AG20443 (cell line): ENCODE measurements at regions not wholly inside any gene's neighbourhood (a gene's known extent, or its start where the extent isn't known, plus 50 kb on each side); places are given as distances from the start of the nearest gene placed in this dataset.

ENCODE experiments used
- DNase-seq: peaks from one replicate; pipeline ENCODE4 v3.0.0; 2012; ENCODE audit warnings: low spot score, mixed read lengths

DNA sequence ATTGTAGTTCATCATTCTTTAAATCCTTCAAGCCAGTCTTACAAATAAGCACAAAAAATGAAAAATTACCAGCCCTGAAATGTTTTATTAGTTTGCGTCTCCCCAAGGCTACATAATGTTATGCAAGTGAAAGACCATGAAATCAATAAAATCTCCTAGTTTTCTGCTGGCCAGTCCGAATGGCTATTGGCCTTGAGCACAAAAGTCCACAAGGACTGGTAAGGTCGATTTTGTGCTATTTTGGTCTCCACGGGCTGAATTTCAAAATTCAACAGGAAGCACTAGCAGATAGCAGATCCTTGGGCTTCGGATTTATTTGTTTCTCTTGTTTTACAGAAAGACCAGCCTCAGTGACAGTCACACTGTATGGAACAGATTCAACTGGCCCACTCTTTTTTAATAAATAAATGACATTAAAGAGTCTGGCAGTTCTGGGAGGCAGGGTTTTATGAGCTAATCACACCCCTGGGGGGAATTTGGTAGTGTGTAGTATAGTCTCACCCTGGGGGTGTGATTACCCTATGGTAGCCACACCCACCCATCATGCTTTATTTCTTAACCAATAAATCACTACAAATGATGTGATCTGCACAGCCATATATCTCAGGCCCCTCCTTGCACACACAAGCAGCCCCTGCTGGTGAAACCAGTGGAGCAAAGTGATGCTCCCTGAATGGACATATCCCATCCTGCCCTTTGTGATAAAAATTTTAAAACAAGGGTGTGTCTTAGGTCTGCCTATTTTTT lies 51.1 kb upstream of the TMEM33 start:
- DNase-seq = no peak

DNA sequence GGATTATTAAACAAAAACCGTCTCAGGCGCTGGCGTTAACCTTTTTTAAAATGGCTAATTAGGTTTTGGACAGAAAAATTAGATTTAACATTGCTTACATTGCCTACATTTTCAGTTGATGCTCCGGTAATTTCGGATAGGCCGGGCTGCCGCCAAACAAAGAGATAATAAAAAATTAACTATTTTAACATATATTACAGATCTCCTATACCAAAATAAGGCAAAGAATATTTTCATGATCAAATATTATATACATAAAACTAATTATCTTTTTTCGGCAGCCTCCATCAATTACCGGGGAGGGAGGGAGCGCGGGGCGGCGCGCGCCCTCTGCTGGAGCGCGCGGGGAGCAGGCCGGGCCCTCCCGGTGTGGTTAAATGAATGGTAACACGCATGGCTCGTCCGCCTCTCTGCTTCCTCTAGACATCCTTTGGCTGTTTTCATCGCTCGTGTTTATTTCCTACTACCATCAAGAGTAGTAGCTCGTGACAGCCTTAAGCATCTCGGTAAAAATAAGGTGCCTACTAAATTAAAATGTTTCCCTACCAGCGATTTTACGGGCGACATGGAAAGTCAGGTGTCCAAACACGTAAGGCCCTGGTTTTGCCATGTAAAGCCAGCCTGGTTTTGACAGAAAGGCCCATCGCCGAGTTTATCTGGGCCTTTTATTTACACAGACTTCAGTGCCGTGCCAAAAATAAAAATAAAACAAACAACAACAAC lies 52.4 kb upstream of the TMEM33 start:
- peak; percentile 92 for DNase-seq

DNA sequence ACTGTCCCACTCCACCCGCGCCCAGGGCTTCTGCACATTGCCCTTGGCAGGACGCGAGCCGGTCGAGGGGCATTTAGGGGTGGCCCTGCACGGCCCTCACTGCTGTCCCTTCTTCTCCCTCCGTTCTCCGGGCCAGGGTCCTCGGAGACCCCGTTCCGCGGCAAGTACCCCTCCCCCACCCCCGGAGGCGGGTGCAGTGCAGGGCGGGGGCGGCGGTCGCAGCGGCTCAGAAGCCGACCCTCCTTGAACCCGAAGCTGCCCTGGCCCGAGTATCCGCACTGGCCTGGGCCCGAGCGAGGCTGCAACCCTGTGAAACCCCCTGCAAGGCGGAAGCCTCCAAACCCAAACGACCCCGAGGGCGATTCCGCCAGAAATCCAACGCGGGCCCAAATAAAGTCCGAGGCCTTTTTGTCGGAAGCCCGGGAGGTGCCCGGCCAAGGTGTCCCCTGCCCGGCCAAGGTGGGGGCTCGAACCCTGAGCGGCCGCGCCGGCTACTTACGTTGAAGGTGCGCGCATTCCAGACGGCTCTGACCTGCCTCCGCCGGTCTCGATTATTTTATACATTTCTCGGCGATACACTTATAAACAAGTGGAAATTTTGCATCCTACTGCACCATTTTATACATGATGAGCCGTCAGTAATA lies 53.1 kb upstream of the TMEM33 start:
- no peak for DNase-seq

DNA sequence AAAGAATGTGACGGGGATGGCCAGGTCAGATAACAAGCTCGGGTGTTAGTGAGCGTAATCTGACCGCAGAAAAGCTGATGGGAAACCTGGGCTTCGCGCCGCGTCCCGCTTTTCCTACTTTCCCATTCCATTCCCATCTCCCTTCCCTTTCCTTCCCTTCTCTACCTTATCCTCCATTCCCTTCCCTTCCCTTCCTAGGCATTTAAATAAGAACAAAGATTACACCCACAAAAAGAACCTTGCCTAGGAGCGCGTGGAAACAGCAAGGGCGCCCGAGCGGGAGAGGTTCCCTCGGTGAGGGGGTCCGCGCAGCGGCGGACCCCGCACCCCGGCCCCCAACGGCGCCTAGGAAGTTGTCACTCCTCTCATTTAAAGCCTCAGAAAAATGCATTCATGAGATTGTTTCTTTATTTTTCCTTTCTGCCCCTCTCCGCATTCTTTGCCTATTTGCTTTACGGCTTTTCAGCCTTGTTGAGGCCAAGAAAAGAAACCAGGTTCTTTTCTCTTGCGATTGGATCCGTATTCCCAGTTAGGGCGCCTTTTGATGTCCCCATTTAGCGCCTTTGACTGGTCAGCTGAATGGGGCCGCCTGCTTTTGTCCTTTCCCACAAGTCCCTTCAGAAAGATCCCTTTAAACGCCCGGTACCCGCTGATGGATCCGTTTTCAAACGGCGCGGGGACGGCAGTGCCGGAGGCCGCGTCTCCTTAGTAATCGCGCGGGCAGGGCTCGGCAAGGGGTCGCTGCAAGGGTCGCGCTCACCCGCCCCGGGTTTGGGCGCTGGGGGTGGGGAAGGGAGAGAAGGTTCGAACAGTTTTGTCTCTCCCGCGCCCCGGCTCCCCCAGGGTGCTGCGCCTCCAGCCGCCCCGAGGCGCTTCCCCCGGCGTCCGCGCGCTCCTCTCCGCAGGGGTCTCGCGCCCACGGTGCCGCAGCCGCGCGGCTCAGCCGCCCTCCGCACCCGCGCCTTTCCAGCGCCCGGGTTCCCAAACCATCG lies 54.1 kb upstream of the TMEM33 start:
- no peak for DNase-seq

DNA sequence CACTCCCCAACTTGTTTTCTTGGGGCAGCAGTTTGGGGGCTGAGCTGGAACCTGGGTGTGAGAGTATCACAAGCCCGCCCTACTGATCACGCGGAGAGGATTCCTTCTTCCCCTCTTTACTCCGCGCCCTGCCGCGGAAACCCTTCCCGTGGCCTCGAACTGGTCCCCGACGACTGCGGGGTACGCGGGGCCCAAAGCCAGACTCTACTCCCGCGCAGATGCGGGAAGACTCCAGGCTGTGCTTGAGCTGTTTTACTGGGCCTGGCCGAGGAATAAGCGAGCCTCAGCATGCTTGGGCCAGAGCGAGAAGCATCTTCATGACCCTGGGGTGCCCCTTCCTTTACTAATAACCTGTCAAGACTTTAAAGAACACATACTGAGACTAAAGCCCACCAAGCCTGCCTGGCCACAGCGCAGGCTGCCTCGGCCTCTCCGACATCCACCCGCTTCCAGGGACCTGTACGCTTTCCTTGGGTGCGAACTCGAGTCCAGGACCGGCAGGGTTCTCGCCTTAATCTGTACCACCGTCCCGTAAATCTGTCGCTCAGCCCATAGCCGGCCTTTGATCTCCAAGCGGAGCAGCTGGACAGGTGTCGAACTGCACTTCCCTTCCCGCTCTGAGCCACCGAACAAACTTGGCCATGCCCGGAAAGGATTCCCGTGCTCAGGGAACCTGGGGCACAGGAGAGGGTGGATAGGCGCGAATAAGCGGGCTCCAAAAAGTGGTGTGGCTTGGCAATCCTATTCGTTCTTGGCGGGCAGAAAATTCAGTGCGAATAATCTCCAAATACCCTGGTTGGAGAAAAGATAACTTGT lies 55.0 kb upstream of the TMEM33 start:
- DNase-seq = no peak

DNA sequence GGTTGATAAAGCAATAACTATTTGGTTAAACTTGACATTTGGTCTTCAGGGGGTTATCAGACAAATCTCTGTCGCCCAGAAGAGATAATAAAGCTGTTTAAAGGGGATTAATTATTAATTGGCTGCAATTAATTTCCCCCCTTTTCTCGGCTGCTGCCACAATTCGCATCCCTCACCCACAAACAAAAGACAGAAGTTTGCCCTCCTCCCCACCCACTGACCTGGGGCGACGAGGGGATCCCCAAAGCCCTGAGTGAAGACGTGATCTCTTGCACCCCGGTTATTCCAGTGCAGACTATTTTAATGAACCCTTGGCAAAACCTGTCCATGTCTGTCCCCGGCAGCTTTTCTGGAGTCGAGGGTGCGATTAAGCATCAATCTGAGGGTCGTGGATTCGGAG lies 55.7 kb upstream of the TMEM33 start:
- DNase-seq = no peak

DNA sequence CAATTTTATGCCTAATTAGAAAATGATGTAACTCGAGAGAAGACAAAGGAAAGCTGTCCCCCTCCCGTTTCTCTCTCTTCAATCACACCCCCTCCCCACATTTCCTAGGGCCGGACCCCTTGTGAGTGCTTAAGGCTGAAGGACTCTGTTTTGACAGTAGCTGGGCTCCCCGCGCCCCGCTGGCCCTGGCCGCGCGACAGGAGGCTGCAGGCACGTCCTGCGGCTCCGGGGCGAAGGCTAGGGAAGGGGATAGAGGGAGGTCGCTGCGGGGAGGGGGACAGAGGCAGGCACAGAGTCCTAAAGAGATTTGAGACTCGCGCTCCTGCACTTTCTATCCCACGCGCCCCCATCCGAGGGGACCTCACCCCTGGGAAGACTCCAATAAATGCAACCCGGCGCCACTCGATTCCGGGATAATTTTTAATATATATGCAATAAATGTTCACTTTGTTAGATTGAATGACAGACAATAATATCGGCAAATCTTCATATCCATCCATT lies 56.2 kb upstream of the TMEM33 start:
- DNase-seq = no peak

DNA sequence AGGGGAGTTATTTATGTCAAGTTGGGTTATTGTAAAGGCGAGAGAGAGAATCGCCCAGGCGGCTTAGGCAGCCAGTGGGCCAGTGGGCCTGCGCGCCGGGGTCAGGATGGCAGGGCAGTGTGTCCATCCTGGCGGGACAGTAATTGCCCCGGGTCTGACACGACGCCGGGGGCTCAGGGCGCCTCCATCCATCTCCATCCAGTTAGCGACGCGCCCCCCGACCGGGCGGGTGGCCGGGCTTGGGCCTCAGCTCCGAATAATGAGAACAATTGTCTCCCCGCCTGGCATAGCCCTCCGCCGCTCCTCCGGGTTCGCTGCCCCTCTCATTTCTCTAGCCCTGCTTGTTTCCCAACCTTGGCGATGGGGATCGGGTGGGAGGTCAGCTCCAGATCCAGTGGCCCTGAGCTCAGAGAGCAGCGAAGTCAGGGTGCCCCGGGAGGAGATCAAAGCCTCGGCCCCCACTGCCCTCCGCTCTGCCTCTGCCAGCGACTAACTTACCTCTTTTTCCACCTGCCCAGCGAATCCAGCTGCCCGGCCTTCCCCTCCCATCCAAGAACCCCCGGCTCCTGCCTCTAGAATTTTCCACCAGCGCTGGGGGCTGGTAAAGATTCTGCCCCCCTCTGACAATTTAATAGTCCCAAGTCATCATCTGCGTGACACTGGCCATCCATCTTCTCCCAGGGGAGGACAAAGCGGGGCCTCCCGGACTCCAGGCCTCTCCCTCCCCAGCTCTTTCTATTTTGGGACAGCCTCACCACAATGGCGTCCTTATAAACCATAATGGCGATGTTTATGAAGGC lies 56.9 kb upstream of the TMEM33 start:
- DNase-seq = no peak

DNA sequence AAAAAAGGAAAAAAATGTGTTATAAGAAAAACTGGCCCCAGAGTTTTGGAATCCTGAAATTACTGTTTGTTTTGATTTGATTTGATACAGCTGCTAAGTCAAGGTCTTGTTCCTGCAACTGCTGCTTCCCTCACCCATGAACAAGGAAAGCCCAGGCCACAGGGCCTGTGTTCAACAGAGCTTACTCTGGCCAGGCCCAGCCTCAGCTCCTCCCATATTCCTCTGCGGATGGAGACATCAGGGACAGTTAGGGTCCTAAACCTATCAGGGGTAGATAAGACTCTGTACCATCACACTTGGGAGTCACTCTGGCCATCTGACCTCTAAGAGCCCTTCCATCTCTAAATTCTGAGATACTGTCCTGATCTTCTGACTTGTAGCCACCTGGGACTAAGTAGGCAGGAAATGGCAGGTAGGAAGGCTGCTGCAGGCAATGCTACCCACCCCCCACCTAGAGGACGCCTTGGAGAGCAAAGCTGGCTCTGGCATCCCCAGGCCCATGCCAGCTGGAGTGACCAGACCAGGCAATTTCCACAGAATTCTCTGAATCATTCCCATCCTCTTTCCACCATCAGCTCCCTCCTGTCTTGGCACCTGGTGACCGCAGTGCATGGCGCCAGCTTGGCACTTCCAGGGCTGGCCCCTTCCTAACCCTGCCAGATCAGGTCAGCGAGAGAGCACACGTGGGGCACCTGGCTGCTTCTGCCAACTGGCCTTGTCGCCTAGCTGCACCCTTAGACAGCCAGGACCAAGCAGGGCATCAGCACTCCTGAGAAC lies 58.0 kb upstream of the TMEM33 start:
- no peak for DNase-seq

DNA sequence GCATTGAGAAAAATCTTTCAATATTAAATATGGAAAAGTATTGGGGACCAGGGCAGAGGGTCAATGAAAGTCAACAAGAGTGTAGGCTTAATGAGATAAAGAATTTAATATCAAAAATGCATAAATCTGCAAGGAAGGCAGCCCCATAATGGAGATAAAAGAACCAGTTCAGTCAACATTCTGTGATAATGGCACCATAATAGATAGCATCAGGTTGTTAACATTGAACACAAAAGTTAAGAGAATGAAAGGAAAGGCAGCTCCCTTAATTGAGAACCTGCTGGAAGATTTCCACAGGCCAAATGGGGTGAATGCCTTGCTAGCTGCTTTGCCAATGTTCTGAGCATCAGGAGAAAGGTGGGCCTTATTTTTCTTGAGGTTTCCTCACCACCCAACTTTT lies 60.4 kb upstream of the TMEM33 start:
- no peak for DNase-seq

DNA sequence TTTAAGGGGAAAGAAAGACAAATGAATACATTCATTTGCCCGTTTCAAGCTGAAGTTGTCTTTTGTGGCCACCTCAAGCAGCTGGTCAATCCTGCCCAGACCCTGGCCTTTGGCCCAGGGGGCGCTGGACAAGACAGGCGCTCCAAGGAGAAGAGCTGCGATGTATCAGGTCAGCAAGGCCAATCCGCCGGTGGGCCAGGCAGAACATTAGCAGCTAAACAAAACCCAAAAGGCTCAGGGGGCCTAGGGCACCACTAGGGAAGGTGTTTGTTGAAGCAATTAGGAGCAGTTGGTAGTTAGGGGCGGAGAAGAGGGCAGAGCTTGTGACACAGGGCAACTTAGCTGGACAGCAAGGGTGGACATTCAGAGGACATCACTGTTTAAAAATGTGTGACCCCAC lies 60.8 kb upstream of the TMEM33 start:
- no peak for DNase-seq

DNA sequence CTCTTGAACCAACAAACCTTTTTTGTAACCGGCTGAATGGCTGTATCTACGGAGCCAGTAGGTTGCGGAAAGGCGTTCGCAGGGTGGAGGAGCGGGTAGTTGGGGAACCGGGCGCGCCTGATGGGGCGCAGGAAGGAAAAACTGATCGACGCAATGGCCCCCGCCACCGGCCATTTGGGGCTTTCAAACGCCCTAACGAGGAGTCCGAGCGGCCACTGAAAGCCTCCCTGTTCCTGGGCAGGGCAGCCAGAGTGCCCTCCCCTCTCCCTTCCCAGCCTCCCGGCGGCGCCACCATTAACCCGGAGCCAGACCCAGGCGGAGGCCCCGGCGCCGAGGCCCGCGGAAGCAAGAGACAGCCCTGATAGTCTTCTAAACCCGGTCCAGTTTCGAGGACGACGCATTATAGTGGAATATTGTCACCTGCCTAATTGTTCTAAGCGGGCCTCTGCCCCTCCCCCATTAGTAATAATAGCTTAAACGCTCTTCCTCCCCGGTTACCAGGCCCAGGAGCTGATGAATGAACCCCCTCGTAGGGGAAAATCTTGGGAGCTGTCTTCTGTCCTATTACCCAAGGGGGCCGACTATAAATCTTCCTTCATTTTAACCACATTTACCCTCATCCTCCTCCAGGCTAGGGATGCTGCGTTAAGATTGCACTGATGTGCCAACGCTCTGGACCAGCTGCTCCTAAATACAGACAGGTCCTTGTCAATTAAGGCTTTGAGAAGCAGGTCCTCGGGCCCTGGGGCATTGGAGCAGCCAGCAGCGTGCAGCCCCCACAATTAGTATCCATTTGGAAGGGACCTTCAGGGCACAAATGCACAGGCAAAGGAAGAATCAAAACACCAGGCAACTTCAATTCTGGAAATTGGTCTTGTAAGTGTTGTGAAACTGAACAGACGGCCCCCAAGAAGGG lies 61.6 kb upstream of the TMEM33 start:
- DNase-seq = no peak

DNA sequence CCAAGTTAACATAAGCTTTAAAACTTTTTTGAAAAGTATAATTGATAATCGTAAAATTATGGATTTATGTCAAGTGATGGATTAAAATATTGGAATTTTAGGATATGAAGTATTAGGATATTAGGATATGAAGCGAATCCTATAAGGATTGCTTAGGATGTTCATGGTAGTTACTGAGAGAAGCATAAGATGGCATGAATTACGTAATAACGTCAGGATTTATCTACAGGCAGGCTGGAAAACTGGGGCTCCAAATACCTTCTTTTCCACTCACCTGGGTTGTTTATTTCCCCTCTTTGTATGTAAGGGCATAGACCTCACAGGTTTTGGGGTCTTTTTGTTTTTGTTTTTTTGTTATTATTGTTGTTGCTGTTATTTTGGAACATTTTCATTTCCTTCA lies 65.2 kb upstream of the TMEM33 start:
- DNase-seq = no peak

DNA sequence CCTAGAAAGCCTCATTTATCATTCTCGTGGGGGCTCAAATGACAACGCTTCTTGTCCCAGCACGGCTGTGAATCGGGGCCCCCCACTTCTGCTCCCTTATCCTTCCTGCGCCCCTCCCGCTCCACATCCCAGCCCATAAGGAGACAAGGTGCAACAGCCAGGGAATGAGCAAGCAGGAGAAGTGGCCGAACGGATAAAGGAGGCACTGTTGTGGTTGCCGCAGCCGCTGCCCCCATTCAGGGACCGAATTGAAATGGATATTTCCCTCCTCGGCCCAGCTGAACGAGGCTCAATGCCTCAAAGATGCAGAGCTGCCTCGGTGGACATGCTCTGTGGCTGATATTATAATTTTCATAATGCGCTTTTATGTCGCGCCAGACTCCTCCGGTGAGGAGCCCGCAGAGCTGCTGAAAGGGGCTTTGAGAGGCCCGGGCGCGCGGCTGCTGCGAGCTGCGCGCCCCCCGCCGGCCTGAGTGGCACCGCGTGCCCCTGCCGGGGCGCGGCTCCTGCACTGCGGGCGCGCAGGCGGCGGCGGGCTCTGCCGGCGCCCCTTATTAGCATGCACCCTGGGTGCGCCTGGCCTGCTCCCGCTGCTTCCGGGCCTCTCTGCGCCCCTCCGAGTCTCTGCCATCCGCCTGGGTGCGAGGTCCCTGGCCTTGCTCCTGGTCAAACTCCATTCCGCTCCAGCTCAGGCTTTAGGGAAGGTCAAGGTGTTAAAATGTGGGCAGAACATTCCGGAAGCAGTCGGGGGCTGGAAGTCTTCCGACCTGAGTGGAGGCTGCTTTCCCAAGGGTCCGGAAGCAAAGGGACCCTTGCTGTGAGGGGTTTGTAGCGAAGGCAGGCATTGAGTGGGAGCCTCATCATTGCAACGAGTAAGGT lies 68.2 kb upstream of the TMEM33 start:
- DNase-seq = no peak

DNA sequence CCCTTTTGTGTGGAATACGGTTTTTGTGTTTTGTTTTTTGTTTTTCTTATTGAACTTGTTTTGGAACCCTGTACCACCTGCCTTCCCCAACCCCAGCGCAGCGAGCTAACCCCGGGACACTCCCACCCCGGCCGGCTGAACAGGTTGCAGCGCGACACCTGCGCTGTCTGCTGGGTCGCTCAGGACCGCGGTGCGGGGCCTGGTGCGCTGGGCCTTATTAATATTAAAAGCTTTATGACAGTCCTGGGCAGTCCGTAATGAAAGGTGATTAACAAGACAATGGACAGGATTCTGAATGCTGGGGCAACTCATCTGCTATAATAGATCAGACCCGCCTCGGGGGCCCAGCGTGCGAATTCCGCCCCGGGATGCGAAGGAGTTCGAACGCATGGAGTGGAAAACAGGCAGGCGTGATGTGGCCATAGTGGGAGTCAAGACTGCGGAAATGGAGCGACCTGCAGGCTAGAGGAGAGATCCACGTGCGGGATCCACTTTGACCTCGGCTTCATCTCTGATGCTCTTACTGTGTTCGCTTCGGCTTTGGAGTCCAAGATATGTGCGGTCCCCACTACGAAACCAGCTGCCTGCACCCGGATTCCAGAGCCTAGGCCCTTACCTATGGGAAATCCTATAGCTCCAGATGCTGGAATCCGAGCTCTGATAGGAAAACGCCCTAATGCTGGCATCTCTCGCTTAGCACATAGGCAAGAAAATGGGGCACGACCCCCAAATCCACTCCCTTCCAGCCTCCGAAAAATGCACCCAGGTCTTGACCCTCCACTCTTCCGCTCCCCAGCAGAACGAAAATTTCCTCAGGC lies 69.0 kb upstream of the TMEM33 start:
- no peak for DNase-seq

DNA sequence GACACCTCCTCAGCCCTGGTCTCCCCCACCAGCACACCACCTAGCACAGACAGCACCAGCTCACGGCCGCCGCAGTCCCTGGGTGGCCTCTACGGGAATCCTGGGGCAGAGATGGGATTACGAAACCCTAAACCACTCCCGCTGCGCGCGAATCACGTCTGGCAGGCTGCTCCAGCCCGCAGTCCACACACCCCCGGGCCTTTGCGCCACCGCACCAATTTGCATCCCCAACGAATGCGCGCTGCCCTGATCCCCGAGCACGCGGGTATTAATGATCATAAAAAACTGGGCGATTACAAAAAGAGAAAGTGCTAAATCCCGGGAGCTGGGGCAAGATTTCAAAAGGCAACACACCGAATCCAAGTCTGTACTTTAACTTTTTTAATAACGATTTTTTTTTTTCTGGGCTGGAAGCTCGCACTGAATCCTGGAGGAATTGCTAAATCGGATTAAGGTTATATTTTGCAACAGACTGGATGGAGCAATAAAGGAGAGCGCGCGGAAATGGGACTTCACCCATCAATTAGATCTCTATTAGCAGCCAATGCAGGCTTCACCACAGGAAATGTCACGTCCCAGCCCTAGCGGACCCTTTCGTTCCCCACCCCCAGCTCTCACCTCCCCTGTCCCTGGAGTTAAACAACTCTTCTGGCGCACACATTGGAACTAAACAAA lies 69.8 kb upstream of the TMEM33 start:
- peak; percentile 51 for DNase-seq
